ENCODE measurements at regions not wholly inside any gene's neighbourhood (a gene's known extent, or its start where the extent isn't known, plus 50 kb on each side); places are given as distances from the start of the nearest gene placed in this dataset.

- TF ChIP-seq EZH2 (IDR thresholded peaks at IDR 0.05; ENCODE audit: low read depth, unreplicated experiment) (no peak), ZNF114 (CRISPR knock-in tag; IDR thresholded peaks at IDR 0.05) (no peak), CTCF (conservative IDR thresholded peaks at IDR 0.05; ENCODE audit: low read depth in 2 of 2) (no peak), CREB1 (CRISPR knock-in tag; IDR thresholded peaks at IDR 0.05; ENCODE audit: low read depth) (no peak), STAT1 (IDR thresholded peaks at IDR 0.05; ENCODE audit: unreplicated experiment) (no peak), JUNB (IDR thresholded peaks at IDR 0.05; ENCODE audit: unreplicated experiment) (no peak), REST (IDR thresholded peaks at IDR 0.05; ENCODE audit: unreplicated experiment) (no peak), POLR2AphosphoS5 (IDR thresholded peaks at IDR 0.05; ENCODE audit: low read depth) (no peak), EZH2phosphoT487 (IDR thresholded peaks at IDR 0.05; ENCODE audit: unreplicated experiment) (no peak)
These were observed 95.6 kb downstream of the TMEM30B start for GRCh38 chr14:61185534-61185933.

Data from GM23338 (cell line).